Upper lobe of right lung (tissue), 1 donor: ENCODE measurements at regions not wholly inside any gene's neighbourhood (a gene's known extent, or its start where the extent isn't known, plus 50 kb on each side); places are given as distances from the start of the nearest gene placed in this dataset.

Source experiments
- ATAC-seq: fragments of 200-7000 bp; cut with Tn5 transposase; one replicate; pipeline ENCODE4 v1.9.1; 2020; ENCODE audit warnings: mild to moderate bottlenecking, moderate library complexity
- DNase-seq: peaks from one replicate; pipeline ENCODE4 v3.0.0-alpha.2; 2020
- H3K27ac ChIP-seq: fragments of 200-600 bp; one replicate; pipeline ENCODE4 v1.8.0; 2022
- H3K27me3 ChIP-seq: fragments of 200-600 bp; one replicate; pipeline ENCODE4 v1.8.0; 2022; ENCODE audit warnings: mild to moderate bottlenecking
- H3K36me3 ChIP-seq: fragments of 200-600 bp; one replicate; pipeline ENCODE4 v1.8.0; 2022
- H3K4me1 ChIP-seq: fragments of 200-600 bp; one replicate; pipeline ENCODE4 v1.8.0; 2022
- H3K4me3 ChIP-seq: fragments of 200-600 bp; one replicate; pipeline ENCODE4 v1.8.0; 2022; ENCODE audit warnings: mild to moderate bottlenecking
- H3K9me3 ChIP-seq: fragments of 200-600 bp; one replicate; pipeline ENCODE4 v1.8.0; 2022
- CTCF ChIP-seq: fragments of 200-600 bp; IDR thresholded peaks from one replicate; pipeline ENCODE4 v1.8.0; 2022; ENCODE audit warnings: antibody characterized with exemption
- intact Hi-C: fragments of 100-400 bp; cut with DNase I; formaldehyde crosslinking; loops from one replicate; pipeline ENCODE4 v1.11.0; 2022
- donor health status: DM: no; HTN: yes; CAD: no; lungs with severe emphysema.

- H3K27ac ChIP-seq = no peak overlapping the region
- ATAC-seq = no peak
- no peaks in the 10 kb centered on the region for H3K36me3 ChIP-seq
- peaks cover 5% of the 10 kb centered on the region for H3K9me3 ChIP-seq
- no peak for DNase-seq
- no peaks in the 10 kb centered on the region for H3K27me3 ChIP-seq
- no peak for TF ChIP-seq CTCF
- H3K4me1 ChIP-seq = no peaks in the 10 kb centered on the region
- intact Hi-C loops = no loop called here
- no peak overlapping the region for H3K4me3 ChIP-seq
Observed at GRCh38 chr12:88918161-88918560, 337.9 kb upstream of the KITLG start.

GRCh38 chr12:88914967-88915366, 334.7 kb upstream of the KITLG start:
- TF ChIP-seq CTCF = no peak
- H3K27ac ChIP-seq = no peak overlapping the region
- H3K27me3 ChIP-seq = no peaks in the 10 kb centered on the region
- ATAC-seq (no peak), DNase-seq (no peak)
- peaks cover 5% of the 10 kb centered on the region for H3K9me3 ChIP-seq
- H3K4me1 ChIP-seq = no peaks in the 10 kb centered on the region
- H3K36me3 ChIP-seq = no peaks in the 10 kb centered on the region
- intact Hi-C loops = no loop called here
- no peak overlapping the region for H3K4me3 ChIP-seq

- Histone ChIP-seq H3K27ac (no peak overlapping the region), H3K9me3 (peaks cover 5% of the 10 kb centered on the region), H3K36me3 (no peaks in the 10 kb centered on the region), H3K4me1 (no peaks in the 10 kb centered on the region), H3K4me3 (no peak overlapping the region), H3K27me3 (no peaks in the 10 kb centered on the region)
- no peak for ATAC-seq
- TF ChIP-seq CTCF = no peak
- DNase-seq = no peak
- intact Hi-C loops = no loop called here
Observed at GRCh38 chr12:88909510-88909909, 329.2 kb upstream of the KITLG start.

- H3K4me3 ChIP-seq = no peak overlapping the region
- no peak for TF ChIP-seq CTCF
- H3K27me3 ChIP-seq = no peaks in the 10 kb centered on the region
- ATAC-seq (no peak), DNase-seq (no peak)
- no peaks in the 10 kb centered on the region for H3K4me1 ChIP-seq
- no peaks in the 10 kb centered on the region for H3K9me3 ChIP-seq
- intact Hi-C loops = no loop called here
- no peak overlapping the region for H3K27ac ChIP-seq
- no peaks in the 10 kb centered on the region for H3K36me3 ChIP-seq
Observed at GRCh38 chr12:88908345-88908744, 328.1 kb upstream of the KITLG start.

GRCh38 chr12:88904705-88905104, 324.4 kb upstream of the KITLG start:
- TF ChIP-seq CTCF = no peak
- DNase-seq (no peak), ATAC-seq (no peak)
- Histone ChIP-seq H3K27me3 (no peaks in the 10 kb centered on the region), H3K9me3 (no peaks in the 10 kb centered on the region), H3K36me3 (no peaks in the 10 kb centered on the region), H3K27ac (no peak overlapping the region), H3K4me1 (no peaks in the 10 kb centered on the region), H3K4me3 (no peak overlapping the region)
- intact Hi-C loops = no loop called here

GRCh38 chr12:88903333-88903732, 323.1 kb upstream of the KITLG start:
- Histone ChIP-seq H3K27ac (no peak overlapping the region), H3K36me3 (no peaks in the 10 kb centered on the region), H3K4me3 (no peak overlapping the region), H3K4me1 (no peaks in the 10 kb centered on the region), H3K27me3 (no peaks in the 10 kb centered on the region), H3K9me3 (no peaks in the 10 kb centered on the region)
- DNase-seq (no peak), ATAC-seq (no peak)
- intact Hi-C loops = no loop called here
- TF ChIP-seq CTCF = no peak
